Activated CD8-positive, alpha-beta T cell treated with anti-CD3 and anti-CD28 coated beads for 36 hours (primary cell): ENCODE measurements at regions not wholly inside any gene's neighbourhood (a gene's known extent, or its start where the extent isn't known, plus 50 kb on each side); places are given as distances from the start of the nearest gene placed in this dataset.
"Not testable (repeated sequence)": the region's sequence is repeated elsewhere in the genome, so short reads cannot be mapped to it uniquely, and the experiment has no call there.

ENCODE experiments used
- ATAC-seq: fragments of 200-7000 bp; cut with Tn5 transposase; one replicate; pipeline ENCODE4 v1.10.0; 2021; ENCODE audit warnings: mild to moderate bottlenecking, moderate library complexity
- CTCF ChIA-PET: fragments of 350-600 bp; sonication (Branson Sonifier 250); formaldehyde crosslinking; loops from one replicate; lab custom pipeline; 2021; ENCODE audit warnings: antibody characterized with exemption; lab: Charles Lee
- POLR2A ChIA-PET: fragments of 350-600 bp; sonication (Branson Sonifier 250); formaldehyde crosslinking; loops from one replicate; lab custom pipeline; 2021; ENCODE audit warnings: antibody characterized with exemption; lab: Charles Lee
- DNase-seq: peaks from one replicate; pipeline ENCODE4 v3.0.0-alpha.2; 2020
- H3K27ac Mint-ChIP-seq: one replicate; pipeline ENCODE4 v1.8.0; 2021; ENCODE audit warnings: mild to moderate bottlenecking, mixed read lengths
- H3K27me3 Mint-ChIP-seq: one replicate; pipeline ENCODE4 v1.8.0; 2021; ENCODE audit warnings: mixed read lengths
- H3K36me3 Mint-ChIP-seq: one replicate; pipeline ENCODE4 v1.8.0; 2021; ENCODE audit warnings: low read depth, mixed read lengths
- H3K4me1 Mint-ChIP-seq: one replicate; pipeline ENCODE4 v1.8.0; 2021; ENCODE audit warnings: low read depth, mixed read lengths
- H3K4me3 Mint-ChIP-seq: one replicate; pipeline ENCODE4 v1.8.0; 2021; ENCODE audit warnings: mild to moderate bottlenecking, moderate library complexity, mixed read lengths
- H3K9me3 Mint-ChIP-seq: one replicate; pipeline ENCODE4 v1.8.0; 2021; ENCODE audit warnings: mixed read lengths
- CTCF ChIP-seq: fragments of 200-600 bp; IDR thresholded peaks from one replicate; pipeline ENCODE4 v1.8.0; 2022; ENCODE audit warnings: antibody characterized with exemption, mild to moderate bottlenecking
- intact Hi-C: fragments of 100-400 bp; cut with micrococcal nuclease; formaldehyde crosslinking; loops from one replicate; pipeline ENCODE4 v1.10.0; 2022

- no peak overlapping the region for H3K4me3 Mint-ChIP-seq
These were observed 696.0 kb upstream of the CHRM3 start for GRCh38 chr1:238690415-238690814.

GRCh38 chr1:238684576-238684975 is 701.8 kb upstream of the CHRM3 start:
- POLR2A ChIA-PET, DNase-seq: not testable (repeated sequence)

More at GRCh38 chr1:238690415-238690814, 696.0 kb upstream of the CHRM3 start:
- no peaks in the 10 kb centered on the region for H3K4me1 Mint-ChIP-seq
- no peaks in the 10 kb centered on the region for H3K36me3 Mint-ChIP-seq
- ATAC-seq (no peak), DNase-seq (no peak)
- no peak overlapping the region for H3K27ac Mint-ChIP-seq
- no peaks in the 10 kb centered on the region for H3K27me3 Mint-ChIP-seq
- intact Hi-C loops = no loop called here
- CTCF ChIA-PET = no interaction called here
- H3K9me3 Mint-ChIP-seq = peaks cover 11% of the 10 kb centered on the region
- no peak for TF ChIP-seq CTCF
- POLR2A ChIA-PET = no interaction called here

GRCh38 chr1:238681451-238681850 is 704.9 kb upstream of the CHRM3 start:
- Mint-ChIP-seq H3K4me3 (no peak overlapping the region), H3K4me1 (no peaks in the 10 kb centered on the region), H3K9me3 (peaks cover 10% of the 10 kb centered on the region), H3K36me3 (no peaks in the 10 kb centered on the region), H3K27me3 (no peaks in the 10 kb centered on the region), H3K27ac (no peak overlapping the region)
- POLR2A ChIA-PET = no interaction called here
- ATAC-seq = no peak
- intact Hi-C loops = no loop called here
- no peak for TF ChIP-seq CTCF
- DNase-seq = no peak
- CTCF ChIA-PET = no interaction called here

More at GRCh38 chr1:238684576-238684975, 701.8 kb upstream of the CHRM3 start:
- ATAC-seq, CTCF ChIA-PET, H3K27ac Mint-ChIP-seq, H3K27me3 Mint-ChIP-seq, intact Hi-C loops, H3K4me3 Mint-ChIP-seq, H3K36me3 Mint-ChIP-seq, H3K4me1 Mint-ChIP-seq: not testable (repeated sequence)
- H3K9me3 Mint-ChIP-seq = peaks cover 11% of the 10 kb centered on the region

GRCh38 chr1:238681021-238681420 is 705.3 kb upstream of the CHRM3 start:
- no peak for DNase-seq
- H3K36me3 Mint-ChIP-seq = no peaks in the 10 kb centered on the region
- TF ChIP-seq CTCF = no peak
- H3K27me3 Mint-ChIP-seq = no peaks in the 10 kb centered on the region
- peaks cover 8% of the 10 kb centered on the region for H3K9me3 Mint-ChIP-seq
- ChIA-PET POLR2A (no interaction called here), CTCF (no interaction called here)
- H3K4me3 Mint-ChIP-seq = no peak overlapping the region
- no peak for ATAC-seq
- H3K27ac Mint-ChIP-seq = no peak overlapping the region
- no peaks in the 10 kb centered on the region for H3K4me1 Mint-ChIP-seq
- intact Hi-C loops = no loop called here

- Mint-ChIP-seq H3K9me3 (peaks cover 11% of the 10 kb centered on the region), H3K36me3 (no peaks in the 10 kb centered on the region), H3K27me3 (no peaks in the 10 kb centered on the region), H3K27ac (no peak overlapping the region), H3K4me3 (no peak overlapping the region), H3K4me1 (no peaks in the 10 kb centered on the region)
- TF ChIP-seq CTCF = no peak
- intact Hi-C loops = no loop called here
- DNase-seq (no peak), ATAC-seq (no peak)
- POLR2A ChIA-PET = no interaction called here
- CTCF ChIA-PET = no interaction called here
These were observed 708.8 kb upstream of the CHRM3 start for GRCh38 chr1:238677567-238677966.

GRCh38 chr1:238675221-238675620 is 711.1 kb upstream of the CHRM3 start:
- no peak for ATAC-seq
- no peaks in the 10 kb centered on the region for H3K4me1 Mint-ChIP-seq
- H3K9me3 Mint-ChIP-seq = peaks cover 6% of the 10 kb centered on the region
- H3K4me3 Mint-ChIP-seq = no peak overlapping the region
- intact Hi-C loops = no loop called here
- DNase-seq = no peak
- no peak overlapping the region for H3K27ac Mint-ChIP-seq
- no peaks in the 10 kb centered on the region for H3K36me3 Mint-ChIP-seq
- H3K27me3 Mint-ChIP-seq = no peaks in the 10 kb centered on the region
- ChIA-PET POLR2A (no interaction called here), CTCF (no interaction called here)
- TF ChIP-seq CTCF = no peak
